GM12873 (cell line): ENCODE measurements at regions not wholly inside any gene's neighbourhood (a gene's known extent, or its start where the extent isn't known, plus 50 kb on each side); places are given as distances from the start of the nearest gene placed in this dataset.

ENCODE experiments used
- CTCF ChIP-seq: IDR thresholded peaks from 2 replicates; pipeline ENCODE4 v1.5.1; 2012; ENCODE audit warnings: low read depth, mild to moderate bottlenecking, moderate library complexity, low read length, control low read depth; ENCODE audit not compliant: insufficient read depth; ENCODE audit errors: missing control alignments

GRCh38 chrX:112577146-112577545, 102.6 kb downstream of the LHFPL1 start:
- no peak for TF ChIP-seq CTCF

GRCh38 chrX:112571388-112571787, 108.3 kb downstream of the LHFPL1 start:
- no peak for TF ChIP-seq CTCF

GRCh38 chrX:112555831-112556230, 123.9 kb downstream of the LHFPL1 start:
- TF ChIP-seq CTCF, result no peak

GRCh38 chrX:112545051-112545450, 134.7 kb downstream of the LHFPL1 start:
- TF ChIP-seq CTCF, result no peak

GRCh38 chrX:112536544-112536943, 143.2 kb downstream of the LHFPL1 start:
- no peak for TF ChIP-seq CTCF

- no peak for TF ChIP-seq CTCF
These were observed 151.8 kb downstream of the LHFPL1 start for GRCh38 chrX:112527903-112528302.

GRCh38 chrX:112521676-112522075, 158.1 kb downstream of the LHFPL1 start:
- no peak for TF ChIP-seq CTCF
